Middle frontal gyrus (tissue), 1 donor: ENCODE measurements at regions not wholly inside any gene's neighbourhood (a gene's known extent, or its start where the extent isn't known, plus 50 kb on each side); places are given as distances from the start of the nearest gene placed in this dataset.
"Not testable (repeated sequence)": the region's sequence is repeated elsewhere in the genome, so short reads cannot be mapped to it uniquely, and the experiment has no call there.

Experiments used
- DNase-seq: peaks from one replicate; pipeline ENCODE4 v3.0.0-alpha.2; 2015; ENCODE audit warnings: low spot score; ENCODE audit errors: extremely low spot score

DNA sequence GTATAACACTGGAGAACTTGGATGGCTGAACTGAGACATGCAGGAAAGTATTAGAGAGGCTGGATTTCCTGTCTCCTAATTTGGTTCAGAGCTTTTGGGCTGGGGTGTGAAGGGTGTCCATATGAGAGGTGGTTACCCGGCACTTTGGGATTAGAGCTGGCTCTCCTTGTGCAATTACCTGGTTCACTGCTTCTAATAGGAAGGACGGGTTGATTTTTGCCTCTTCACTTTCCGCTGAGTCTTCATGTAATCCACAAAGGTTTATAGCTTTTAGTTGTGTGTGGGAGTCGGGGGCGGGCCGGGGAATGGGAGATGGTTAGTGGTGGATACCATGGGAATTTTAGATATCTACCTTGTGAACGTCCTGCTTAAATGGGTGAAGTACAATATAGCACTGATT is 151.5 kb downstream of the BTBD3 start:
- DNase-seq: no peak

DNA sequence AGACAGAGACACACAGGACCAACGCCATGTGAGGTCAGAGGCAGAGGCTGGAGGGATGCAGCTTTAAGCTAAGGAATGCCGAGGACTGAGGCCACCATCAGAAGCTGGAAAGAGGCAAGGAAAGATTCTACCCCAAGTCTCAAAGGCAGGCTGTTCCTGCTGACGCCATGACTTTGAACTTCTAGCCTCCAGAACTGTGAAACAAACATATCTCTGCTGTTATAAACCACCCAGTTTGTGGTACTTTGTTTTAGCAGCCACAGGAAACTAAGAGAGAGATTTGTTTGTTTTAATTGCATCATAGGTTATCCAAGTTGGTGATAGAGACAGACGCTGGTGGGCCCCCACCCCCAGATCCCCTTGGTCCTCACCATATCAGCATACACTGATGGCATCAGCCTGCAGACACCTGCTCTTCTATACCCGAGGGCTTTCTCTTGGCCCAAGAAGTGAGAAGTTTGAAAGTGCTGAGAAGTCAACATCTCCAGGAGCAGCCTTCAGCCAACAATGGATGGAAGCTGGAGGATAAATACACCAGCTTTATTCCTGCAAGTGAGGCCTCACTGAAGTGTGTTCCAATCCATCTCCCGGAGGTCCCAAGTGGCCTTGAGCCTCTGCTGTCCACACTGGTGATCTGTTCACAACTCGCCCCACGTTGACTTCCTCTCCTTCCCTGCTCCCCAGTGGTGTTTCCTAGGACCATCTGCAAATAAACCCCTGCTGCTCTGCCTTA is 154.7 kb downstream of the BTBD3 start:
- no peak for DNase-seq

DNA sequence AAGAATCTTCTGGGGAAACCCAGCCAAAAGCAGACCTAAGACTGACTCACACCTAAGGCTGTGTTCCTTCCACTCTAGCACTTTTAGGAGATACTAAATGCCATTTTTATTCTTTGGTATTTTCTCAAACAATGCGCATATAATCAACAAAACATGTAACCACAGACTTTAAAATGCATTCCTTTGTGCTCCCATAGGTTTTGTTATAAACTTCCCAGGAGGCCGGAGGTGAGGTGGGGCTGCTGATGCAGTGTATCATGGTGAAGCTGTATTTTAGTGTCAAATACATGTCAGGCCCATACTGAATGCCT is 155.2 kb downstream of the BTBD3 start:
- no peak for DNase-seq

DNA sequence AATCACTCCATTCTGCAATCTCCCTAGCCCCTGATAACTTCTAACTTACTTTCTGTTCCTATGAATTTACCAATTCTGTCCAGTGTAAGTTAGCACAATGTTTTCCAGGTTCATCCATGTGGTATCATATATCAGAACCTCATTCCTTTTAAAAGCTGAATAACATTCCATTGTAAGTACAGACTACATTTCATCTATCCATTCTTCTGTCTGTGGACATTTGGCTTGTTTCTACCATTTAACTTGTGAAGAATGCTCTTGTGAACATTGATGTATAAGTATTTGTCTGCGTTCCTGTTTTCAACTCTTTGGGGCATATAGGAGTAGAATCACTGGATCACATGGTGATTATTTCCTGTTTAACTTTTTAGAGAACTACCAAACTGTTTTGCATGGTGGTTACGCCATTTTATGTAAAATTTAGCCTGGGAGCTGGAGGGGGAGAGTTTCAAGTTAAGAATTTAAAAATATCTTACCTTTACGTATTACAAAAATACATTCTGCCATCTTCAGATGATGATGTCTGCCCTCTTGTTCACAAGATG is 156.5 kb downstream of the BTBD3 start:
- no peak for DNase-seq

DNA sequence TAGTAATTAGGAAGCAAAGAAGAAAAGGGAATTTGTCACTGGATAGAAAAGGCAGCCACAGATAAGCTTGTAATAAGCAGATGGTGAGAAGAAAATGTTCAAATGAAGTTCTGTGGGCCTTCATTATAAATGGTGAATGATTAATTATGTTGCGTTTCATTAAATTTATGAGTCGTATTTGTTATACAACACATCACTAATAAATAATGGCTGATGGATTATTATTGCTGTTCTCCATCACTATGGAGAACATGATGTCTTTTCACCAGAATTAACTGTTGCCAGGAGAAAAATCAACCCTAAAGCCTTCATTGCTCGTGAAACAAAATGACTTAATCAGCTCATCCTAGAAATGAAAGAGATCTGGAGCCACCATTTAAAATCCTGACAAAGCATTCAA is 158.5 kb downstream of the BTBD3 start:
- DNase-seq: no peak

DNA sequence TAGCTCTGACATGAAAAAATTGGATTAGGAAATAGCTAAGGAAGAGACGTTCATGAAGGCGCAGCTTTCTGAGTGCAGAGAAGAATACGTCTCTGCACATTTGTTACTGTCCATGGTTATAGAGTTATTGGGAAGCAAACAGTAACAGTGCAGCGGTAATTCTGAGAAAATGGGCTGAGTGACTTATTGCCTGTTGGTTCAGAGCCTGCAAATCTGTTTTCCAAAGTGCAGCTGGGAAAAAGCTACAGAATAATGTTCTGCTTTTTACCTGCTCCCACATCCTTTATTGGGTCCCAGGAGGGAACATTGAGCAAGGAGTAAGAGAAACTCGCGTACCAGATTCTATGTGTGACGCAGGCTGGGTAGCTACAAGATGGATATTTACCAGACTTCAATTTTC is 160.2 kb downstream of the BTBD3 start:
- no peak for DNase-seq

DNA sequence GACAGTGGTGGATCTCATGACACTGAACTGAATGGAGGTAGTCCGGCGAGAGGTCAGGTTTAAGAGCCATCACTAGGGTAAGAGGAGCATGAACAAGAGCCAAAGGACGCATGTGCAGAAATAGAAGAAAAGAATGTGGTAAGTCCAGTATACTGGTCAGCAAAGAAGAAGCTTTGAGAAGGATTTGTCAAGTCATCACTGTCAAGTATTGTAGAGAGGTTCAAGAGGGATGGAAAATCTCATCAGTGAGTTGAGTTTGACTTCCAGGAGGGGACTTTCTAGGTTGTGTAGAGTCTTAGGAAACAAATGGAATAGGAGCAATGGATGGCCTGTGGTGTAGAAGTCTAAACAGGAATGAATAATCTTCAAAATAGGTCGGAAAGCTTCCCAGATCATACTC is 161.8 kb downstream of the BTBD3 start:
- no peak for DNase-seq

DNA sequence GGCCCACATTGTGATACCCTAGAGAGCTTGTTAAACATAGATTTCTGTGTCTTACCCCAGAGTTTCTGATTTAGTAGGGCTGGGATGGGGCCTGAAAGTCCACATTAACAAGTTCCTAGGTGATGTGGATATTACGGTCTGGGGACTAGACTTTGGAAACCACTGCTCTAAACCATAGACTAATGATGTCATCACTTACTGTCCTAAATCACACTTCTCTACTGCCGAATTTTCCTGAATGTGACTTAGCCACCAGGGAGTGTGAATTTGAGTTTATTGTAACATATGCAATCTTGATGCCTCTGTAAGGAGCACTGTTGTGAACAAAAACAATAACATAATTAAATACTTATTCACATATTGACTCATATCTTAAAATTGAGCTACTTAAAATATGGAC is 165.6 kb downstream of the BTBD3 start:
- DNase-seq: no peak

DNA sequence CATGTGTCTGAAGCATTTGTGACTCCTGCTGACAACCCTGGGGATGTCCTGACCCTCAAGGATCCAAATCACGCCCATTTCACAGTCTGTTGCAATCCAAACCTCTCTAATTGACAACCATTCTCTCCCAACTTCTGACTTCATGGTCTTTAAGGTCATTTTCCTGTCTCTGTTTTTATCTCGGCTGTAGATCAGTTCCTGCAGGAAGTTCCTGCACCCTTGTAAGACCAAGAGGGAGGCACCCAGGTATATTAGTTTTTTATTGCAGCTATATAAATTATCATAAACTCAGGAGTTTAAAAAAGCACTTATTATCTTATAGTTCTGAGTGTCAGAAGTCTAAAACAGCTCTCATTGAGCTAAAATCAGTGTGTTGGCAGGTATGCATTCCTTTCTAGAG is 166.8 kb downstream of the BTBD3 start:
- no peak for DNase-seq

DNA sequence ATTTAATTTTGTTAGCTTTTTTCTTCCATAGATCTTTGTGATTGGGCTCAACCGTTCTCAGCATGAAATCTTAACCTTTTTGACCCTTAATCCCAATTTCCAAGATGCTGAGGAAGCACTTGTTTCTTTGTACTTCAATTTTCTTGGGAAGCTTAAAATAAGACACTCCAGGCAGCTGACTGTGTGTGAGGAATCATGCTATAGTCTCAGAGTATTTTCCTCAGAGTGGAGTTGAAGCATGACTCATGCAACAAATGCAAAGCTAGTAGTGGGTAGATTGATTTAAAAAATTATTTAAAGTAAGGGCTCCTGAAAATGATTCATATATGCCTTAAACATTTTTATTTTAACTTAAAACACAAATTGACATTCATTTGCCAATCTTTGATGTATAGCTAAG is 168.7 kb downstream of the BTBD3 start:
- no peak for DNase-seq

DNA sequence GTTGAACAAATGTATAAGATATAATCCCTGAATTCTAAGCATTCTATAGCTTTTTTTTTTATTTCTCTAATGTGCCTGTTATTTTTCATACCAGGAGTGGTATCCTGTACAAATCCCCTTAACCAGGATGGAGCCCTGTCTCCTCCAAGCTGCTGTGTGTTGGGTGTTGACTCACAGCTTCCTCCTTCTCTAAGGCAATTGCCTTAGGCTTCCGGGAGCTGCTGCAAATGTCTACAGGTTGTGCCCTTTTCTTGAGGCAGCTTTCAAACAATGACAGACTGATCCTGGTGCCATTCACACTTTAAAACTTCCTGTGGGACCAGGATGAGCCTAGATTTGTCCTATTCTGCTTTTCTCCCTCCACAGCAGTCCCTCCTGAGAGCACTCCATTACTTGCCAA is 173.2 kb downstream of the BTBD3 start:
- DNase-seq: no peak

DNA sequence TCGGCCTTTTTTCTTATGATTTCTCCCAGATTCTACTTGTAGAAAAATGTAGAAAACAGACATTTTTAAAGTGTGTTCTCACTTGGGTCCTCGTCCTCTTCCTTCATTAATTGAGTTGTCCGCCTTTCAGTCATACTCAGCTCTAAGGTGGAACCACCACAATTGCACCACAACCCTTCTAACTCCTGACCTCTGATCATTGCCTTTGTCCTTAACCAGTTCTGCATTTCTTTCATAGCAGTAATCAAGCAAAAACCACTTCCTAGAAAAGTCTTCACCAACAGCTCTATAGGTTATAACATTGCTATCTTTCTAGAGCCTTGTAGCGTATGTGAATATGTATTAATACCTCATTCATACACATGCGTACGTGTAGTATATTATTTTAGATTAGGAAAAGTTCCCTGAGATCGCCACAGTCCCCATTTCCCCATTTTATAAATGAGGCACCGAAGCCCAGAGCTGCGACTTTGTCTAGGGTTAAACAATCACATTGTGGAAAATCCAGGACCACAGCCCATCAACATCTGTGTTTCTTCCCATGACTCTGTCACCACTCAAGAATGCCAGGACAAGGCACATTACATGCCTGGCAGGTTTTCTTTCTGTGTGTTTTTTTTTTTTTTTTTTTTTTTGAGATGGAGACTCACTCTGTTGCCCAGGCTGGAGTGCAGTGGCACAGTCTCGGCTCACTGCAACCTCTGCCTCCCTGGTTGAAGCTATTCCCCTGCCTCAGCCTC is 175.5 kb downstream of the BTBD3 start:
- DNase-seq: no peak

DNA sequence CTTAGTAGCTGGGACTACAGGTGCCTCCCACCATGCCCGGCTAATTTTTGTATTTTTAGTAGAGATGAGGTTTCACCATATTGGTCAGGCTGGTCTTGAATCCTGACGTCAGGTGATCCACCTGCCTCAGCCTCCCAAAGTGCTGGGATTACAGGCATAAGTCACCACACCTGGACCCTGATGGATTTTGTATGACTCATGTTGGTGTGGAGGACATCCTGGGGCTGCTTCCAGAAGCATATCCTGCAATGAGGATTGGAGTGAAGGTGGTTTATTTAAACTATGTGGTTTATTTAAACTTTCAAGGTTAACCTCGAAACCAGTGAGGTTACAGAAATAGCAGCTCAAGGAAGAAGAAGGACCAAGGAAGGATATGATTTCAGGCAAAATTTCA is 176.1 kb downstream of the BTBD3 start:
- DNase-seq: not testable (repeated sequence)

DNA sequence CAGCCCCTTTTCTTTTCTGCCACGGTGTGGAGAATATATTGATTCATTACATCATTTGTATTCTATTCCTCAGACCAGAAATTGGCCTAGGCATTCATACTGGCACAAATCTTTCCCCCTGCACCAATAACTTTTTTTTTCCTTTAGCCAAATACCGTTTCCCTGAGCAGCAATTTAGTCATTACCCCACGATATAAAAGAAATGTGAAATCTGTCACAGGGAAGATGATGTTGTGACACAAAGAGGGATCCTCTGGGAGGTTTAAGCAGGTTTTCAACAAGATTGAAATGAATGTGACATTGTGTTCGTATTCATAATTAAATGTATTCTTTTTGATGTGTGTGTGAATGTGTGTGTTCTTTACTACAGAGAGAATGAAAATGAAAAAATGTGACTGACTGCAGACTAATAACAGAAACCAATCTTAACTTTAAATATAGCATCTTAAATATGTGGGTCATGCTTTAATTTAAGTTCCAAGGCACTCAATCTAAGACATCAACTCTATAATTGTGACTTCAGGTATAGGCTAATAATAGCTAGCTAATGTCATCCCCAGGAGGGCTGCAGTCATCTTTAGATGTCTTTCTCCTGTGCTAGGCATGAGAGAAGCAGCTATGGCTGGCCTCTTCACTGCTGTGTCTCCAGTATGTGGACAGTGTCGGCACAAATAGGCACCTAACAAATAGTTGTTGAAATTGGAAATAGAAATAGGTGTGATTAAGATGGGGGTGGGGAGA is 177.7 kb downstream of the BTBD3 start:
- no peak for DNase-seq

DNA sequence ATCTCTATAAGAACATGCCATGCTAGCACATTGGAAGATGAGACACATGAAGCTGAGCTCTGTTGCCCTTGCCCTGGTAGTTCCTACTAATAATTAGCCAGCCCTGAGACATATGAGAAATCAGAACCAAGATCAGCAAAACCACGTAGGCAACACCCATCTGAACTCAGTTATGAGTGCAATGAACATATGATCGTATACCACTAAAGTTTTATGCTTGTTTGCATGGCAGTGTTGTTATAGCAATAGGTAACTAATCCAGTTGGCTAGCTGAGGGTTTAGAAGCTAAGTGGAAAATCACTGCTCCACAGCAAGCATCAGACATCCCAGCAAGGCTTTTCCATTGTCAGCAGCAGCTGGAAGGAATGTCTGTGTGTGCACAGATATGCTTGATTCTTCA is 180.7 kb downstream of the BTBD3 start:
- no peak for DNase-seq

DNA sequence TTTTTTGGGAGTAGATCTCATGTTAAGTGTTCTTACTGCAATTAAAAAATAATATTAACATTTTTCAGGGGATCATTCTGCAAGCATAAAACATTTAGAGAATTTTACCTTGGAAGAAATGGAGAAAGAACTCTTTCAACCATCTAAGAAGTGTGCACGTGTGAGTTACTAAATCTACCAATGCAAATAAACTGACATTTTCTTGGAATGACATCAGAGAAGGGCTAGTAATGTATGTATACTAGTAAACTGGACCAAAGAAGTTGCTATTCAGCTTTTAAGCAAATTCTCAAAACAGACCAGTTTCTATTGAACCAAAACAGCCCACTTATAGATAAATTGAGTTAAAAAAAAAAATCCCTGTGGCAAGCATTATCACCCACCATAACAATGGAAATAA is 191.2 kb downstream of the BTBD3 start:
- DNase-seq: no peak

DNA sequence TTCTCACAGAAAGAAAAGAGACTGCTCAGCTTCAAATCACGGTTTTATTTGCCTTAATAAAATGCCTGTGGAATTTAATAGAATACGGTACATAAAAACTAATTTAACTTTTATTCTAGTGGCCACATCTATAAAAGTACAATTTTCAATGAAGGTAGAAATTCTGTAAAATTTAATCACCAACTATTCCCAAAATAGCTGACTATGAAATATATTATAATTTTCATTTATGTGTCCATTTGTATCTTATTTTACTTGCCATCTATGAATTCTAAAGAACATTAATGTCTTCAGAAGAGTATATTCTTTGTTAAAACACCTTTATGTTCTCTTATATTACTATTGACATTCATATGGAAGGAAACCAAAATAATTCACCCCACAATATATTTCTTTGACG is 192.6 kb downstream of the BTBD3 start:
- DNase-seq: no peak

DNA sequence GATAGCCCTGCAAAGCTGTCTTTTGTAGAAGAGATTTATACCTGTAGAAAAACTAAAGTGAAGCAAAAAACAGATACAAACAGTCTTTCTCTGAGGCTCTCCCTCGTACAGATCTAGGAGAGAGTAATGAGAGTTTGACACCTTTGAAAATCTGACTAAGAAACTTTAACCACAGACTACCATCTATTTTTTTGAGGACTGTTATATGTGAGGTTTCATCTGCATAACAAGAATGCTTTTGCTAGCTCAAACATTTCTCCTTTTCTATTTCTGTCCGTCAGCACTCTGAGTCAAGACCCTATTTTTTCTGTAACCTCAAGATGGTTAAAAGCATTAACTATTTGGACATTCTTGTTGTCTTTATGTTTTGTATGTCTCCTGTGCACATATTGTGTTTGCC is 193.0 kb downstream of the BTBD3 start:
- DNase-seq: no peak

DNA sequence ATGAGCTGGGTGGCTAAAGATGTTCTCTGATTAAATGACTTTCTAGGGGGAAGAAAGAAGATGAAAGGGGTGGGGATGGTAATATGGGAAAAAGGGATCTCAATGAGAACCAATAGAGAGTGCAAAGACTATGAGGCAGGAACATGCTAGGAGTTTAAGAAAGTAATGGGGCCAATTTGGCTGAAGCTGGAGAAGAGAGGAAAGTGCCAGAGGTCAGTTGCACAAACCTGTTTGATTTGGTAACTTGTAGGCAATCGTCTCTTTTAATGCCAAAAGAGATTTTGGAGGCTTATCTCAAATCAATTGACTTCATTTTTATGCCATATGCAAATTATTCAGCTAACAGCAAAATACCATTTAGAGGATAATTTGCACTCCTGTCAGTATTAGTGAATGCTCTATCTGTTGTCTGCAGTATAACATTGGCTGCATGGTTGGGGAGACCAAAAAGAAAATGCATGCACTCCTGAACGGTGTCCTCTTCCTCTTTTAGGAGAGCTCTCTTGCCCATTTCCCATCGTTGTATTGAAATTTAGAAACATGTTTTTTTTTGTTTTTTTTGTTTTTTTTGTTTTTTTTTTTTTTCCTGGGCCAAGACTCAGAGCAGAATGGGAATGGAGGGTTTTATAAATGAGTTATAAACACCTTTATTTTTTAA is 193.9 kb downstream of the BTBD3 start:
- no peak for DNase-seq

DNA sequence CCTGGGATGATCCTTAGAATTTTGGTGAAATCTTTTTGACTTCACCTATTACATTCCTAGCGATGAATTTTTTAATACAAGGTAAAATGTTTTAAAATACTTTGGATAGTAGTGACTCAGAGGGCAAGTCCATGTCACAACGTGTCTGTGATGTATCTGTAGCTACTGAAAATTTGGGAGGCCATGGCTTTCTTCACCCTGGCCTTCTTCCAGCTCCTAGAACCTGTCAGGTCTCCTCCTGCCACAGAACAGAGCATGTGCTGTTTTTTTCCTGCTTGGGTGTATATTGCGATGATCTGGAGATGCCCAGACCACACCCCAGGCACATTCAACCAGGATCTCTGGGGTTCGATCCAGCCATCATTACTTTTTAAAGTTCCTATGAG is 194.4 kb downstream of the BTBD3 start:
- no peak for DNase-seq

DNA sequence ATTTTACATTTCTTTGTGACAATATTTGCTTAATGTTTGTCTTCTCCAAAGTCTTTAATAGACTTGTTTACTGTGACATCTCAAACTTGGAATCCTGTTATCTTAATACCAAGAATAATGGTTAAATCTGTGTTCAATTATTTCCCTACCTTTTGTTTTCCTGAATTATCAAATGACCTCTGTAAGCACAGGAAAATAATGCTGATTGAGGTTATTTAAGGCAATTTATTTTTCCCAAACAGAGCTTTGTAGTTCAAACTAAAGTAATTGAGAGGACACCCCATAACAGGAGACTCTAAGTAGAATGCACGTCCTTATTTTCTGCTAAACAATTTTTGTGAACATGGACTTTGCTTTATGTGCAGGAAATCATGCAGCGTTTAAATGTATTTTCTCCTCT is 195.0 kb downstream of the BTBD3 start:
- no peak for DNase-seq

DNA sequence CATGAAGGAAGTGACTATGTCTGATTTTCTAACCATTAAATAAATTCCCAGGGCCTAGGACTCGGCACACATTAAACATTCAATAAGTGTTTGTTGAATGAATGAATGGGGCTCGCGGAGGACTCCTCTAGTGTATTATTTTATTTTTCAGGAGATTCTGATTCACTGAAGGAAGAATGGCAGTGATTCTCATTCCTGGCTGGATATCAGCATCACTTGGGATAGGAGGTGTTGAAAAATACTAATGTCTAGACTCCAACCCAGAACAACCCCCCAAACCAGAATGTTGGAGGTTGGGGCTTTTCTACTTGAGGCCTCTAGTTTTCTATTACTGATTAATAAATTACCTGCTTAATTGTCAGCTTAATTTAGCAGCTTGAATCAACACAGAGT is 195.4 kb downstream of the BTBD3 start:
- DNase-seq: no peak
